ENCODE measurements at regions not wholly inside any gene's neighbourhood (a gene's known extent, or its start where the extent isn't known, plus 50 kb on each side); places are given as distances from the start of the nearest gene placed in this dataset.

GRCh38 chr9:111193095-111193494, 136.9 kb downstream of the OR2K2 start (continued):
- TF ChIP-seq FOXP4 (CRISPR knock-in tag; IDR thresholded peaks at IDR 0.05) (no peak), AR (CRISPR knock-in tag; IDR thresholded peaks at IDR 0.05) (no peak), GRHL2 (CRISPR knock-in tag; IDR thresholded peaks at IDR 0.05; ENCODE audit: insufficient replicate concordance, severe bottlenecking) (no peak), USF2 (CRISPR knock-in tag; IDR thresholded peaks at IDR 0.05) (no peak), STAT6 (CRISPR knock-in tag; conservative IDR thresholded peaks at IDR 0.05; ENCODE audit: low read depth) (no peak)

- peaks cover 13% of the 10 kb centered on the region for H3K4me1 Mint-ChIP-seq
- CTCF ChIA-PET, result no interaction called here
- peaks cover 2% of the 10 kb centered on the region for H3K9me3 Mint-ChIP-seq
- TF ChIP-seq ZNF671 (CRISPR knock-in tag; IDR thresholded peaks at IDR 0.05), result no peak
- no peak for TF ChIP-seq JAZF1 (CRISPR knock-in tag; IDR thresholded peaks at IDR 0.05)
- no peak for TF ChIP-seq USF2 (CRISPR knock-in tag; IDR thresholded peaks at IDR 0.05)
- no peak for TF ChIP-seq TEAD4 (CRISPR knock-in tag; IDR thresholded peaks at IDR 0.05)
- no peak for TF ChIP-seq SMAD4 (CRISPR knock-in tag; IDR thresholded peaks at IDR 0.05)
- no peak for TF ChIP-seq CREM (CRISPR knock-in tag; IDR thresholded peaks at IDR 0.05)
- TF ChIP-seq ZNF121 (CRISPR knock-in tag; IDR thresholded peaks at IDR 0.05), result no peak
- TF ChIP-seq MYBL2 (CRISPR knock-in tag; IDR thresholded peaks at IDR 0.05), result no peak
- TF ChIP-seq TP53 (CRISPR knock-in tag; IDR thresholded peaks at IDR 0.05), result no peak
- no peak for TF ChIP-seq ZBTB43 (CRISPR knock-in tag; IDR thresholded peaks at IDR 0.05)
- no peak overlapping the region for H3K4me3 Mint-ChIP-seq
- no peak overlapping the region for H3K27ac Mint-ChIP-seq
- ATAC-seq (no peak; the same call in 1 of the 2 replicates), DNase-seq (ENCODE audit: low spot score) (no peak)
- no peaks in the 10 kb centered on the region for H3K36me3 Mint-ChIP-seq
- POLR2A ChIA-PET, result no interaction called here
- H3K27me3 Mint-ChIP-seq (ENCODE audit: low read depth), result no peaks in the 10 kb centered on the region; the same call in 1 of the 2 replicates
These were observed 137.4 kb downstream of the OR2K2 start for GRCh38 chr9:111192650-111193049.
